GM23338 (cell line): ENCODE measurements at regions not wholly inside any gene's neighbourhood (a gene's known extent, or its start where the extent isn't known, plus 50 kb on each side); places are given as distances from the start of the nearest gene placed in this dataset.

Experiments used
- CREB1 ChIP-seq: fragments of 250-450 bp; sonication (Bioruptor Pico); IDR thresholded peaks from 2 replicates; pipeline ENCODE4 v1.5.0; 2020; ENCODE audit warnings: low read depth, mild to moderate bottlenecking, moderate library complexity
- CTCF ChIP-seq, 2 experiments: fragments of 200-600 bp in 1 of 2; sonication (generic) in 1 of 2; conservative IDR thresholded peaks; 2 replicates each; pipeline versions ENCODE4 v1.5.1 to v1.6.1; 2016 to 2017; ENCODE audit warnings: antibody characterized with exemption in 2 of 2, low read depth in 2 of 2, mild to moderate bottlenecking in 2 of 2, moderate library complexity in 1 of 2
- EZH2 ChIP-seq: fragments of 200-600 bp; sonication (generic); IDR thresholded peaks from one replicate; pipeline ENCODE4 v1.8.0; 2017; ENCODE audit warnings: antibody characterized with exemption, mild to moderate bottlenecking, low read depth; ENCODE audit not compliant: unreplicated experiment
- EZH2phosphoT487 ChIP-seq: fragments of 200-600 bp; sonication (generic); IDR thresholded peaks from one replicate; pipeline ENCODE4 v1.8.1; 2018; ENCODE audit warnings: antibody characterized with exemption; ENCODE audit not compliant: unreplicated experiment
- JUNB ChIP-seq: IDR thresholded peaks from one replicate; pipeline ENCODE4 v1.6.1; 2016; ENCODE audit warnings: antibody characterized with exemption; ENCODE audit not compliant: unreplicated experiment
- REST ChIP-seq: IDR thresholded peaks from one replicate; pipeline ENCODE4 v1.6.1; 2018; ENCODE audit warnings: antibody characterized with exemption; ENCODE audit not compliant: unreplicated experiment
- ZNF114 ChIP-seq: fragments of 250-450 bp; sonication (Bioruptor Pico); IDR thresholded peaks from 2 replicates; pipeline ENCODE4 v1.5.0; 2020; ENCODE audit warnings: mild to moderate bottlenecking, moderate library complexity

- TF ChIP-seq REST (no peak), CTCF (conservative IDR thresholded peaks at IDR 0.05; ENCODE audit: low read depth in 2 of 2) (no peak), JUNB (no peak), CREB1 (no peak), EZH2 (no peak), ZNF114 (no peak), EZH2phosphoT487 (no peak)
Measured at GRCh38 chr11:28659716-28660348, 551.6 kb downstream of the METTL15 start.
